NCI-H82 treated with DMSO at 0.1 percent for 48 hours (cell line): ENCODE measurements at regions not wholly inside any gene's neighbourhood (a gene's known extent, or its start where the extent isn't known, plus 50 kb on each side); places are given as distances from the start of the nearest gene placed in this dataset.
A peak's percentile ranks its signal among the peaks of the same experiment; 100 is the strongest.

Source experiments
- DNase-seq: peaks from one replicate; lab custom pipeline; 2025; ENCODE audit not compliant: unreplicated experiment; lab: John Stamatoyannopoulos, UW

- no peak for DNase-seq
Measured at GRCh38 chr2:204315236-204315662, 230.0 kb upstream of the PARD3B start.

- DNase-seq: no peak
Measured at GRCh38 chr2:204317640-204318039, 227.6 kb upstream of the PARD3B start.

- no peak for DNase-seq
Measured at GRCh38 chr2:204321027-204321800, 224.1 kb upstream of the PARD3B start.

GRCh38 chr2:204321910-204322751 is 223.1 kb upstream of the PARD3B start:
- DNase-seq: no peak

GRCh38 chr2:204325468-204325867 is 219.8 kb upstream of the PARD3B start:
- DNase-seq: peak; percentile 87

- no peak for DNase-seq
Measured at GRCh38 chr2:204328373-204328772, 216.9 kb upstream of the PARD3B start.

- DNase-seq: no peak
Measured at GRCh38 chr2:204329016-204329415, 216.3 kb upstream of the PARD3B start.

GRCh38 chr2:204329532-204329931 is 215.7 kb upstream of the PARD3B start:
- peak; percentile 32 for DNase-seq

GRCh38 chr2:204331180-204331579 is 214.1 kb upstream of the PARD3B start:
- no peak for DNase-seq

GRCh38 chr2:204331988-204332387 is 213.3 kb upstream of the PARD3B start:
- DNase-seq: no peak

- DNase-seq: no peak
Measured at GRCh38 chr2:204332706-204333105, 212.6 kb upstream of the PARD3B start.

GRCh38 chr2:204333861-204334260 is 211.4 kb upstream of the PARD3B start:
- DNase-seq: no peak

- DNase-seq: no peak
Measured at GRCh38 chr2:204335451-204336058, 209.7 kb upstream of the PARD3B start.

GRCh38 chr2:204336153-204336744 is 209.0 kb upstream of the PARD3B start:
- DNase-seq: no peak

GRCh38 chr2:204337638-204338037 is 207.6 kb upstream of the PARD3B start:
- DNase-seq: no peak

- no peak for DNase-seq
Measured at GRCh38 chr2:204339212-204339715, 206.0 kb upstream of the PARD3B start.

- no peak for DNase-seq
Measured at GRCh38 chr2:204340511-204340910, 204.8 kb upstream of the PARD3B start.

GRCh38 chr2:204341887-204342276 is 203.4 kb upstream of the PARD3B start:
- no peak for DNase-seq

- no peak for DNase-seq
Measured at GRCh38 chr2:204343685-204344084, 201.6 kb upstream of the PARD3B start.

GRCh38 chr2:204344119-204344518 is 201.2 kb upstream of the PARD3B start:
- no peak for DNase-seq

GRCh38 chr2:204346906-204347305 is 198.4 kb upstream of the PARD3B start:
- DNase-seq: no peak
